HEK293 (cell line): ENCODE measurements at regions not wholly inside any gene's neighbourhood (a gene's known extent, or its start where the extent isn't known, plus 50 kb on each side); places are given as distances from the start of the nearest gene placed in this dataset.

Experiments
- CTCF ChIA-PET: fragments of 350-600 bp; formaldehyde crosslinking; extraction: SDS; loops from one replicate; lab custom pipeline; 2021; ENCODE audit warnings: antibody characterized with exemption; lab: Yijun Ruan, JAX
- POLR2A ChIA-PET: fragments of 300-600 bp; formaldehyde crosslinking; extraction: SDS; loops from one replicate; lab custom pipeline; 2020; ENCODE audit warnings: antibody characterized with exemption, inconsistent platforms; lab: Yijun Ruan, JAX
- H3K27ac ChIP-seq: fragments of 200-500 bp; sonication (Bioruptor generic); 2 replicates; pipeline ENCODE4 v1.5.1; 2014; ENCODE audit warnings: low read depth, low read length, control low read depth, inconsistent platforms; ENCODE audit errors: extremely low read depth
- H3K36me3 ChIP-seq, 2 experiments: fragments of 200-500 bp in 1 of 2; sonication (Bioruptor generic) in 1 of 2; 1 replicate in 1 of 2; 2 replicates in 1 of 2; pipeline ENCODE4 v1.5.1; 2014 to 2017; ENCODE audit warnings: inconsistent platforms in 2 of 2, low read length in 2 of 2; ENCODE audit not compliant: control insufficient read depth in 2 of 2, insufficient read depth in 1 of 2
- H3K4me1 ChIP-seq: fragments of 200-500 bp; sonication (Bioruptor generic); 2 replicates; pipeline ENCODE4 v1.5.1; 2014; ENCODE audit warnings: mild to moderate bottlenecking, low read length, inconsistent platforms; ENCODE audit not compliant: control insufficient read depth, insufficient read depth
- H3K4me3 ChIP-seq: 2 replicates; pipeline ENCODE4 v1.5.1; 2011; ENCODE audit warnings: low read depth, mild to moderate bottlenecking, control low read depth, low read length, moderate library complexity
- H3K9me3 ChIP-seq: fragments of 200-500 bp; sonication (Bioruptor generic); 2 replicates; pipeline ENCODE4 v1.5.1; 2014; ENCODE audit warnings: low read depth, low read length, inconsistent platforms; ENCODE audit not compliant: control insufficient read depth, insufficient read depth
- BCL11B ChIP-seq: fragments of 450-650 bp; formaldehyde crosslinking; IDR thresholded peaks from 2 replicates; pipeline ENCODE4 v1.5.1; 2016; ENCODE audit warnings: low read depth, missing biosample characterization, missing genetic modification characterization
- BCL6B ChIP-seq: fragments of 450-650 bp; formaldehyde crosslinking; IDR thresholded peaks from 2 replicates; pipeline ENCODE4 v1.5.1; 2017; ENCODE audit warnings: missing biosample characterization, missing genetic modification characterization
- KLF9 ChIP-seq: fragments of 450-650 bp; formaldehyde crosslinking; IDR thresholded peaks from 2 replicates; pipeline ENCODE4 v1.5.1; 2016; ENCODE audit warnings: missing biosample characterization, missing genetic modification characterization, low read depth
- OVOL3 ChIP-seq: fragments of 450-650 bp; formaldehyde crosslinking; IDR thresholded peaks from 2 replicates; pipeline ENCODE4 v1.5.1; 2016; ENCODE audit warnings: missing biosample characterization, missing genetic modification characterization
- PRDM10 ChIP-seq: fragments of 450-650 bp; formaldehyde crosslinking; IDR thresholded peaks from 2 replicates; pipeline ENCODE4 v1.5.1; 2016; ENCODE audit warnings: missing biosample characterization, missing genetic modification characterization
- SP2 ChIP-seq: fragments of 450-650 bp; formaldehyde crosslinking; IDR thresholded peaks from 2 replicates; pipeline ENCODE4 v1.5.1; 2016; ENCODE audit warnings: missing biosample characterization, missing genetic modification characterization
- ZBTB1 ChIP-seq: fragments of 450-650 bp; formaldehyde crosslinking; IDR thresholded peaks from 2 replicates; pipeline ENCODE4 v1.5.1; 2016; ENCODE audit warnings: missing biosample characterization, missing genetic modification characterization
- ZNF175 ChIP-seq: fragments of 450-650 bp; formaldehyde crosslinking; IDR thresholded peaks from 2 replicates; pipeline ENCODE4 v1.5.1; 2016; ENCODE audit warnings: missing biosample characterization, missing genetic modification characterization
- ZNF184 ChIP-seq: fragments of 450-650 bp; IDR thresholded peaks from 2 replicates; pipeline ENCODE4 v1.5.1; 2018; ENCODE audit warnings: missing biosample characterization, mild to moderate bottlenecking, missing genetic modification characterization
- ZNF488 ChIP-seq: fragments of 450-650 bp; formaldehyde crosslinking; IDR thresholded peaks from 2 replicates; pipeline ENCODE4 v1.5.1; 2016; ENCODE audit warnings: missing biosample characterization, missing genetic modification characterization
- ZNF513 ChIP-seq: fragments of 450-650 bp; IDR thresholded peaks from 2 replicates; pipeline ENCODE4 v1.5.1; 2018; ENCODE audit warnings: missing biosample characterization, missing genetic modification characterization
- ZNF530 ChIP-seq: fragments of 450-650 bp; formaldehyde crosslinking; IDR thresholded peaks from 2 replicates; pipeline ENCODE4 v1.5.1; 2016; ENCODE audit warnings: low read depth, missing biosample characterization, missing genetic modification characterization
- ZNF571 ChIP-seq: fragments of 450-650 bp; formaldehyde crosslinking; IDR thresholded peaks from 2 replicates; pipeline ENCODE4 v1.5.0; 2017; ENCODE audit warnings: missing biosample characterization, missing genetic modification characterization
- ZNF664 ChIP-seq: fragments of 450-650 bp; formaldehyde crosslinking; IDR thresholded peaks from 2 replicates; pipeline ENCODE4 v1.5.1; 2016; ENCODE audit warnings: missing biosample characterization, missing genetic modification characterization
- ZNF768 ChIP-seq: fragments of 450-650 bp; formaldehyde crosslinking; IDR thresholded peaks from 2 replicates; pipeline ENCODE4 v1.5.1; 2018; ENCODE audit warnings: missing biosample characterization, mild to moderate bottlenecking, missing genetic modification characterization
- ZNF830 ChIP-seq: fragments of 450-650 bp; IDR thresholded peaks from 2 replicates; pipeline ENCODE4 v1.5.0; 2018; ENCODE audit warnings: missing biosample characterization, missing genetic modification characterization, low read depth, mild to moderate bottlenecking, moderate library complexity
- ZSCAN30 ChIP-seq: fragments of 450-650 bp; IDR thresholded peaks from 2 replicates; pipeline ENCODE4 v1.5.1; 2018; ENCODE audit warnings: missing biosample characterization, mild to moderate bottlenecking, missing genetic modification characterization, moderate library complexity
- TF ChIP-seq, protein P1 (sequence below): fragments of 450-650 bp; formaldehyde crosslinking; IDR thresholded peaks from 2 replicates; pipeline ENCODE4 v1.5.1; 2016; ENCODE audit warnings: missing biosample characterization, missing genetic modification characterization
- TF ChIP-seq, protein P2 (sequence below): fragments of 450-650 bp; formaldehyde crosslinking; IDR thresholded peaks from 2 replicates; pipeline ENCODE4 v1.5.1; 2016; ENCODE audit warnings: missing biosample characterization, missing genetic modification characterization
- TF ChIP-seq, protein P3 (sequence below): fragments of 450-650 bp; formaldehyde crosslinking; IDR thresholded peaks from 2 replicates; pipeline ENCODE4 v1.5.1; 2016; ENCODE audit warnings: missing biosample characterization, missing genetic modification characterization
- TF ChIP-seq, protein P4 (sequence below): fragments of 450-650 bp; formaldehyde crosslinking; IDR thresholded peaks from 2 replicates; pipeline ENCODE4 v1.5.1; 2016; ENCODE audit warnings: missing biosample characterization, missing genetic modification characterization

DNA sequence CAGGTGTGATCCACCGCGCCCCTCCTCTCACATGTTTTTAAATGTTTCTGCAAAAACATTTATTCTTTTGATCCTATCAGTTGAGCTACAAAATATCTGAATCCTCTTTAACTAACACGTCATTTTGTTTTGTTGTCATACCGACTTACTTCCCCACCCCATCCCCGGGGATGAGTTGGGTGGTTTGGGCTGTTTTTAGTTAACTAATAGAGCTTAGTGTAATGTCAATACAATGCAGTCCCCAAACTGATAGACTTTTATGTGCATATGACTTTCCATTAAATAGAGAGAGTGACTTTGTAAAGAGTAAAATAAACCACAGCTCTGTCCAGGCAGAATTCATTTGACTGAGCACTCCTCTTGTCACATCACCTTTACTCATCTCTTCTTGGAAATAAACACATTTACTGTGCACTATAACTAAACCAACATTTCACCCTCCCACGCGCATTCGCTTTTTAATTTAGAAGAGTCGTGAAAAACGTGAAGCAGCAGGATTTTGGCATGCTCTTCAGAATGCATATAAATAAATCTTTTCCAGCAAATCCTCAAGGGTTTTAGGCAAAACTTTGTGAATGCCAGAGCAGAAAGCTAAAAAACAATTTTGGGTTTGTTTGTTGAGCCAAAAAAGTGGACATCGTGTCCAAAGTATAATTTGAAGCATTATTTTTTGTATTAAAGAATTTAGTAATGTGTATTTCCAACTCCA lies 187.4 kb upstream of the MGMT start (continued):
- TF ChIP-seq ZNF513 (tag by site-specific recombination) (no peak), BCL6B (tag by site-specific recombination) (no peak), SP2 (tag by site-specific recombination) (no peak), ZNF768 (tag by site-specific recombination) (no peak), OVOL3 (tag by site-specific recombination) (no peak), ZNF175 (no peak)
- TF ChIP-seq, protein P1, sequence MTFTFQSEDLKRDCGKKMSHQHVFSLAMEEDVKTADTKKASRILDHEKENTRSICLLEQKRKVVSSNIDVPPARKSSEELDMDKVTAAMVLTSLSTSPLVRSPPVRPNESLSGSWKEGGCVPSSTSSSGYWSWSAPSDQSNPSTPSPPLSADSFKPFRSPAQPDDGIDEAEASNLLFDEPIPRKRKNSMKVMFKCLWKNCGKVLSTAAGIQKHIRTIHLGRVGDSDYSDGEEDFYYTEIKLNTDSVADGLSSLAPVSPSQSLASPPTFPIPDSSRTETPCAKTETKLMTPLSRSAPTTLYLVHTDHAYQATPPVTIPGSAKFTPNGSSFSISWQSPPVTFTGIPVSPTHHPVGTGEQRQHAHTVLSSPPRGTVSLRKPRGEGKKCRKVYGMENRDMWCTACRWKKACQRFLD (tag by site-specific recombination), result no peak

DNA sequence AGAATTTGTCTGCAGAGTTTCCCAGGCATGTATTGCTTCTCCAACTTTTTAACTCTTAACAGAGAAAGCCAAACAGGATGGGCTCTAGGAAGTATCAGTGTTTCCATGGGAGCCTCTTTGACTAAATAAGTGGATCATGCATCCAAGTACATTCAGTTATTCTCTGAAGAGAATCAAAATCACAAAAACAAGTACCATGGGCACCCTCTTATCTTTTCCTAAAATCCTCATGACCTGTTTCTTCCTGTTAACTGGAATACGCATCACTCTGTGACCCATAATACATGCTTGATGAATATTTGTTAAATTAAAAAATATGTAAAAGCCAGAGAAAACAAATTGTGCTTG lies 186.9 kb upstream of the MGMT start:
- H3K9me3 ChIP-seq, result no peaks in the 10 kb centered on the region
- H3K36me3 ChIP-seq, result no peaks in the 10 kb centered on the region
- POLR2A ChIA-PET, result no interaction called here
- H3K27ac ChIP-seq, result no peak overlapping the region
- CTCF ChIA-PET, result interaction anchor here (0.7 kb wide), 1 partner anchor 598 kb away, joined by 4 read pairs; no protein-coding TSS in a partner anchor
- no peak overlapping the region for H3K4me3 ChIP-seq
- H3K4me1 ChIP-seq, result no peaks in the 10 kb centered on the region
- TF ChIP-seq ZNF488 (tag by site-specific recombination) (no peak), ZNF530 (no peak), ZNF571 (no peak), ZNF184 (tag by site-specific recombination) (no peak), KLF9 (tag by site-specific recombination) (no peak), ZBTB1 (tag by site-specific recombination) (no peak), PRDM10 (no peak), ZNF830 (tag by site-specific recombination) (no peak), ZNF664 (tag by site-specific recombination) (no peak), BCL11B (tag by site-specific recombination) (no peak), ZSCAN30 (tag by site-specific recombination) (no peak)
- TF ChIP-seq, protein P2, sequence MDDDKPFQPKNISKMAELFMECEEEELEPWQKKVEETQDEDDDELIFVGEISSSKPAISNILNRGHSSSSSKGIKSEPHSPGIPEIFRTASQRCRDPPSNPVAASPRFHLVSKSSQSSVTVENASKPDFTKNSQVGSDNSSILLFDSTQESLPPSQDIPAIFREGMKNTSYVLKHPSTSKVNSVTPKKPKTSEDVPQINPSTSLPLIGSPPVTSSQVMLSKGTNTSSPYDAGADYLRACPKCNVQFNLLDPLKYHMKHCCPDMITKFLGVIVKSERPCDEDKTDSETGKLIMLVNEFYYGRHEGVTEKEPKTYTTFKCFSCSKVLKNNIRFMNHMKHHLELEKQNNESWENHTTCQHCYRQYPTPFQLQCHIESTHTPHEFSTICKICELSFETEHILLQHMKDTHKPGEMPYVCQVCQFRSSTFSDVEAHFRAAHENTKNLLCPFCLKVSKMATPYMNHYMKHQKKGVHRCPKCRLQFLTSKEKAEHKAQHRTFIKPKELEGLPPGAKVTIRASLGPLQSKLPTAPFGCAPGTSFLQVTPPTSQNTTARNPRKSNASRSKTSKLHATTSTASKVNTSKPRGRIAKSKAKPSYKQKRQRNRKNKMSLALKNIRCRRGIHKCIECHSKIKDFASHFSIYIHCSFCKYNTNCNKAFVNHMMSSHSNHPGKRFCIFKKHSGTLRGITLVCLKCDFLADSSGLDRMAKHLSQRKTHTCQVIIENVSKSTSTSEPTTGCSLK (tag by site-specific recombination), result no peak
- TF ChIP-seq, protein P3, sequence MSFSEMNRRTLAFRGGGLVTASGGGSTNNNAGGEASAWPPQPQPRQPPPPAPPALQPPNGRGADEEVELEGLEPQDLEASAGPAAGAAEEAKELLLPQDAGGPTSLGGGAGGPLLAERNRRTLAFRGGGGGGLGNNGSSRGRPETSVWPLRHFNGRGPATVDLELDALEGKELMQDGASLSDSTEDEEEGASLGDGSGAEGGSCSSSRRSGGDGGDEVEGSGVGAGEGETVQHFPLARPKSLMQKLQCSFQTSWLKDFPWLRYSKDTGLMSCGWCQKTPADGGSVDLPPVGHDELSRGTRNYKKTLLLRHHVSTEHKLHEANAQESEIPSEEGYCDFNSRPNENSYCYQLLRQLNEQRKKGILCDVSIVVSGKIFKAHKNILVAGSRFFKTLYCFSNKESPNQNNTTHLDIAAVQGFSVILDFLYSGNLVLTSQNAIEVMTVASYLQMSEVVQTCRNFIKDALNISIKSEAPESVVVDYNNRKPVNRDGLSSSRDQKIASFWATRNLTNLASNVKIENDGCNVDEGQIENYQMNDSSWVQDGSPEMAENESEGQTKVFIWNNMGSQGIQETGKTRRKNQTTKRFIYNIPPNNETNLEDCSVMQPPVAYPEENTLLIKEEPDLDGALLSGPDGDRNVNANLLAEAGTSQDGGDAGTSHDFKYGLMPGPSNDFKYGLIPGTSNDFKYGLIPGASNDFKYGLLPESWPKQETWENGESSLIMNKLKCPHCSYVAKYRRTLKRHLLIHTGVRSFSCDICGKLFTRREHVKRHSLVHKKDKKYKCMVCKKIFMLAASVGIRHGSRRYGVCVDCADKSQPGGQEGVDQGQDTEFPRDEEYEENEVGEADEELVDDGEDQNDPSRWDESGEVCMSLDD (tag by site-specific recombination), result no peak
- TF ChIP-seq, protein P4, sequence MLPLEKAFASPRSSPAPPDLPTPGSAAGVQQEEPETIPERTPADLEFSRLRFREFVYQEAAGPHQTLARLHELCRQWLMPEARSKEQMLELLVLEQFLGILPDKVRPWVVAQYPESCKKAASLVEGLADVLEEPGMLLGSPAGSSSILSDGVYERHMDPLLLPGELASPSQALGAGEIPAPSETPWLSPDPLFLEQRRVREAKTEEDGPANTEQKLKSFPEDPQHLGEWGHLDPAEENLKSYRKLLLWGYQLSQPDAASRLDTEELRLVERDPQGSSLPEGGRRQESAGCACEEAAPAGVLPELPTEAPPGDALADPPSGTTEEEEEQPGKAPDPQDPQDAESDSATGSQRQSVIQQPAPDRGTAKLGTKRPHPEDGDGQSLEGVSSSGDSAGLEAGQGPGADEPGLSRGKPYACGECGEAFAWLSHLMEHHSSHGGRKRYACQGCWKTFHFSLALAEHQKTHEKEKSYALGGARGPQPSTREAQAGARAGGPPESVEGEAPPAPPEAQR (tag by site-specific recombination), result no peak
